ENCODE measurements at regions not wholly inside any gene's neighbourhood (a gene's known extent, or its start where the extent isn't known, plus 50 kb on each side); places are given as distances from the start of the nearest gene placed in this dataset.
"Not testable (repeated sequence)": the region's sequence is repeated elsewhere in the genome, so short reads cannot be mapped to it uniquely, and the experiment has no call there.

DNA sequence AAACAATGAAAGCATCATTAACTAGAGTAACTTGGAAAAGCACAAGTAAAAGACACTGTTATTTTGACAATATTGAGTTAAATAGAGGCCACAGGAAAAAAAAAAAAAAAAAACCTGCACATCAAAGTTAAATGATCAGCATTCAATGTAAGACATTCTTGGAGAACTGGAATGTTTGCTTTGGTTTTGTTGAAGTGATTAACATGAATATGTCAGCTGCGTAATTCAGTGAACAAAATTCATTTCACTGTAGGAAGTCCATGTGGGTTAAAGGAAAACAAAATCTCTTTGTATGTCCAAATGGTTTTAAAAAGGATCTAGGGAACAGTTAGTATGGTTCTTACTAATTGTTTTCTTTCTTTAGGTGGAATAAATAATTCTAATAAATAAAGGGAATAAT lies 252.8 kb upstream of the CNTN6 start:
- DNase-seq = no peak

DNA sequence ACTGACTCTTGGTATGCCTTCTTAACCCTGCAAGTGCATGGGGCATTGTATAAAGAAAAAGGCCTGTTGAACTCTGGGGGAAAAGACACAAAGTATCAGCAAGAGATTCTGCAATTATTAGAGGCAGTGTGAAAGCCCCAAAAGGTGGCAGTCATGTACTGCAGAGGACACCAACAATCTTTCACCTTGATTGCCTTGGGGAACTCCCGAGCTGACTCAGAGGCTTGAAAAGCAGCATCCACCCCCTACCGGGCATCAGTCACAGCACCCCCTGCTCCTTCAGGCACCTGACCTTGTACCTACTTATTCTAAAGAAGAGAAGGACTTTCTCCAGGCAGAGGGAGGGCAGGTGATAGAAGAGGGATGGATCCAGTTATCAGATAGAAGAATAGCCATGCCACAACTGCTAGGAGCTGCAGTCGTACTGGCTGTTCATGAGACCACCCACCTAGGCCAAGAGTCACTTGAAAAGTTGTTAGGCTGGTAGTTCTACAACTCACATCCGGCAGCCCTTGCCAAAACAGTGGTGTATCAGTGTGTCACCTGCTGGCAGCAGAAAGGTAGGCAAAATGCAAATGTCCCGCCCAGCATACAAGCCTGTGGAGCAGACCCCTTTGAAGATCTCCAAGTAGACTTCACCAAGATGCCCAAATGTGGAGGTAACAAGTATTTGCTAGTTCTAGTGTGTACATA lies 241.6 kb upstream of the CNTN6 start:
- DNase-seq = no peak

- DNase-seq = no peak
These were observed 240.8 kb upstream of the CNTN6 start for GRCh38 chr3:852033-852432.

DNA sequence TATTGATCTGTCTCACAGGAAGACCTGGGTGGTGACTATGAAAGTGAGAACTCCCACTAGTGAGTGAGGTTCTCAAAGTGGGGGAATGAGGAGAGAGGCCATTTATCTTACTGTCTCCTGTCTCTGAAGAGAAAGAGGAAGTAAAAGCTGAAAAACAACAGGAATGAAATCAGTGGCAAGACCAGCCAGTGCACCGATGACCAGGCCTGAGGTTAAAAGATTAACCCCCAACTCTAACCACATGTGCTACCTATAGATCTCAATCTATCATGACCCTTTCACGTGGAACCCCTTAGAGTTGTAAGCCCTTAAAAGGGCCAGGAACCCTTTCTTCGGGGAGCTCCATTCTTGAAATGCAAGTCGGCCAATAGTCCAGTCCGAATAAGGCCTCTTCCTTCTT lies 239.3 kb upstream of the CNTN6 start:
- no peak for DNase-seq

GRCh38 chr3:859135-859534 lies 233.7 kb upstream of the CNTN6 start:
- DNase-seq = no peak

- no peak for DNase-seq
These were observed 231.1 kb upstream of the CNTN6 start for GRCh38 chr3:861721-862120.

- DNase-seq = no peak
These were observed 223.6 kb upstream of the CNTN6 start for GRCh38 chr3:869269-869668.

DNA sequence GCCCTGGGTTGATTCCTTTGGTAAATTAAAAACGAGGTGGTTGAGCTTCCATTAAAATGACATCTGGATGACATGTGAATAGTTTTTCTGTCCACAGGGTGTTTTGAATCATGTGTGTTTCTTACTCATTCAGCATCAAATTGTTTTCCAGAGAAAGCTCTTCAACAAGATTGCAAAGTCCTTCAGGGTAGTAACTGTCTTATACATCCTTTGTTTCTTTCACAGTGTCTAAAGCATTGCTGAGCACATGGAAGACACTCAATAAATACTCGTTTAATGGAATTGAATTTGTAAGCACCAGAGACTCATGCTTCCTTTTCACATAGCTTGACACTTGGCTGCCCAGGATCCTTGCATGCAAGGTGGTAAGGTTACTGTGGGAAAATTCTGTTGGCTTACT lies 223.1 kb upstream of the CNTN6 start:
- DNase-seq = no peak

DNA sequence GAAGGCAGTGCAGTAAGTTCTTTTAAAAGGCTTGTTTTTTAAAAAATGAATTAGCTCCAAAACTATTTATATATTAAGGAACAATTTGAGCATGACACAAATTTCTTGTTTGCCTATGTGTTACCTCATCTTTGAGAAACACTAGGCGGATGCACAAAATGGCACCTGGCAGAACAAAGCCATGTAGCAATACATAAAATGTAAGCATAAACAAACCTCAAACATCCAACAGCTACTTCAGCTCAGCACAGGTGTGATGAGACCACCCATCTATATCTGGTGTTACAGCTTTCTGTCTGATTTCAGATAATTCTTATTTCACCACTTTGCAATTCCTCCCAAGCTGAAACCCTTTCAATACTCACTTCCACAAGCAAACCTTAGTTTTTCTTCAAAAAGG lies 221.2 kb upstream of the CNTN6 start:
- DNase-seq = no peak

- no peak for DNase-seq
These were observed 215.8 kb upstream of the CNTN6 start for GRCh38 chr3:877001-877400.

DNA sequence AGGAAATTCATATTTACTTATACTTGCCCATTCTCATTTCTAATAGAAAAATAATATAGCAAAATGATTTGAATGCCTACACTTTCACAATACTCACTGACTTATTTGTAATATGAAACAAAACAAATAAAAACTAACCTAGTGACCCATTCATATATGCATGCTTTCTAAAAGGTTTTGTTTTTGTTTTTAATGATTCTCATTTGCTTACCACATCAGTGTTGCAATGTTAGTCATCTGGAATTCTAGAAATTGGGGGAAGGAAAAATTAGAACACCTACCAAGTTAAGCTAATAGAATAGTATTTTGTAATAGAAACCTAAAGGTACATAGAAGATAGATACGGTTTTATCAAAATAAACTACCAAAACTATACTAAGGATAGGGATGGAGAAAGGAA lies 214.1 kb upstream of the CNTN6 start:
- DNase-seq = no peak

GRCh38 chr3:880371-880770 lies 212.5 kb upstream of the CNTN6 start:
- DNase-seq = no peak

DNA sequence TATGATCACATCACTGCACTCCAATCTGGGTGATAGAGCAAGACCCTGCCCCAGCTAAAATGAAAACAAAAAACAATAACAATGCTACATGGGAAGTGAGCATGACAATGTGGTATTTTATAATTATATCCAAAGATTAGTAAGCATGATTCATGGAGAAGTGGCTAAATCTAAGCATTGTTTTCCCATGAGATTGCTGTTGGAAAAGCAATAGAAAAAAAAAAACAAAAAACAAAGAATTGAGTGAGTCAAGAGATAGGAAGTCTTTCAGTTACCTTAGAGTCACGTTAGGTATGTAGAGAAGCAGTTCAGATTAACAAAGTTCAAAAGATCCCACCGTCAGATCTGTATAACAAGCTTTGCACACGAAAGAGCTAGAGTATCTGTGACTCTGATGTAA lies 210.3 kb upstream of the CNTN6 start:
- DNase-seq = no peak

GRCh38 chr3:901953-902778 lies 190.7 kb upstream of the CNTN6 start:
- no peak for DNase-seq

DNA sequence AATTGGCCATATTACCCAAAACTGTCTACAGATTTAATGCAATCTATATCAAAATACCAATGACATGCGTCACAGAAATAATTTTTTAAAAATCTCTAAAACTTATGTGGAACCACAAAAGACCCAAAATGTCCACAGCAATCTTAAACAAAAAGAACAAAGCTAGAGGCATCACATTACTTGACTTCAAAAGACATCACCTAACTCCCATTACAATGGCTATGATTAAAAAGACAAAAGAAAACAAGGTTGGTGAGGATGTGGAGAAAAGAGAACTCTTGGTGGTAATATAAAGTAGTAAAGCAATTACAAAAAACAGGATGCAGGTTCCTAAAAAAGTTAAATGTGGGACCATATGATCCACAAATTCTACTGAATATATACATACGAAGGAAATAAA lies 187.6 kb upstream of the CNTN6 start:
- no peak for DNase-seq

GRCh38 chr3:906739-907138 lies 186.1 kb upstream of the CNTN6 start:
- no peak for DNase-seq

GRCh38 chr3:908839-909238 lies 184.0 kb upstream of the CNTN6 start:
- no peak for DNase-seq

GRCh38 chr3:912717-913116 lies 180.1 kb upstream of the CNTN6 start:
- not testable (repeated sequence) for DNase-seq

DNA sequence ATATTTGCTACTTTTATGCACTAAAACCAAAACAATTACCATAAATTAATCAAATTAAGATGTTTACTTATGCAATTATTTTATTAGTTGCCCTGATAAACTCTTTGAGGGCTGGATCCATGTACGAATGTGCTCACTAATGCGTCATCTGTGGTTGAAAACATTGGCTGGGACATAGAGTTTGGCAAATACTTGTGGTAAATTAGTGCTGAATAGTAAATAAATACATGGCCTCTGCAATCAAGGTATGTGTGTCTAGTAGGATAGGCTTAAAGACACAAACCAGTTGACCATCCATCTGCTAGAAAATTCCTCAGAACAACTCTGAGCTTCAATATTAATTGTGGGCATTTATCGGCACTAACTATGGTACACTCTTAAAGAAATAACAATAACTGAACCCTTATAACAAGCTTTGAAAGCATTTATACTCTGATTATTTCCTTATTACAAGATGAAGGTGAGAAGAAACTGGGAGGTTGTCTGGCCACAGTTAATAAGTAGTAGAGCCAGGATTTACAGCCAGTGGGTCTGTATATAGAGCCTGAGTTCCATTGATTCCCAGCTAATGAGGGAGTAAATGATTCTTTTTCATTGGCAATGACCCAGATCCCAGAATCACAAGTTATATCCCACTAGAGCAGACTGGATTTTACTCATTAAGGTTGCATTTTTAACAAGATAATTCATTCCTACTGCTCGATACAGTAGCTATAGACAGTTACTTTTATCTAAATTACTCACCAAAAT lies 169.5 kb upstream of the CNTN6 start:
- no peak for DNase-seq

GRCh38 chr3:930866-931265 lies 162.0 kb upstream of the CNTN6 start:
- DNase-seq = no peak

DNA sequence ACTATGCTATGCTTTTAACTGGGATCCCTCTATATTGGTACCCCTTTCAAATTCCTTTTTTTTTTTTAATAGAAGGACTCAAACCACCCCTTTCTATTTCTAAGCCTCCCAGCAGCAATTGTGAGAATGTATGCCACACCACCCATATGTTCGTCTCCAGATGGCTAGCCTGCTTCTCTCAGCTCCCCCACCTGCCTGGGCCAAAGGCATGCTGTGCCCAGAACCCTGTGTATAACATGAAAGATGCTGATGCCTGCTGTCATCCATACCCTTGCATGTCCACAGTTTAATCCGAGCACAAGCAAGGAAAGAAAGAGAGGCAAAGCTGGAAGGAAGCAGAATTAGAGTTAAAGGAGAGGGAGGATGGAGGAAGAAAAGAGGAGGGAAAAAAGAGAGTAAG lies 159.5 kb upstream of the CNTN6 start:
- DNase-seq = no peak

DNA sequence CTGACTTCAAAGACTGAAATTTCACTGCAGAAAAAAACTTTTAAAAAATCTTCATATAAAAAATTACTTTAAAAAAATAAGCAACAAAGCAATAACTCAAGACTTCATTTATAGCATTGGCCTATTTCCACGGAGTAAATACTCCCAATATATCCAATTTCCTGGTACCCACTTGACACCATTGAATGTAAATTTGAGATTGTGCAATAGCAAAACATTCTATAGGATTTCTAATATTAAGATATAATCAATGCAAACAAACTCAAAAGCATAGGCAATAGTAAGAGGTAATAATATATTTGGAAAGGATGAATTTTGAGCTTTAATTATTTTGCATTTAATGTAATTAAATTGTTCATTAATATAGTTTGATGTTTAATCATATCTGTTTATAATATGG lies 148.0 kb upstream of the CNTN6 start:
- DNase-seq = no peak

GRCh38 chr3:945738-946137 lies 147.1 kb upstream of the CNTN6 start:
- no peak for DNase-seq

DNA sequence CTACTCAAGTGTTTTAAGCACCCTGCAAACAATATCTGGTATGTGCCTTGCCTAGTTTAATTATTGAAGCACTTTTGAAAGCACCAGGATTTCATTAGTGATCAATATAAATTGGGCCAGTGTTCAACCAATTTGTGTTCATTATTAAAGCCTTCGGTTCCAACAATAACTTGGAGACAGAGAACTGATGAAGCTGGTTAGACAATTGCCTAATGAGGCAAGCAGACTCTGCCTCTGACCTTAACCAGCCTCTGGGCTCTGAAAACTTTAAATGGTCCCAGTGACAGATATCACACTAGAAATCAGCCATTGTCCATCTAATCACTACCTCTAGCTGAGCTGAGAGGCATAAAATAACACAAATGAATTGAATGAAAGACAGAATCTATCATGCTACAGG lies 139.9 kb upstream of the CNTN6 start:
- no peak for DNase-seq
